ENCODE measurements at regions not wholly inside any gene's neighbourhood (a gene's known extent, or its start where the extent isn't known, plus 50 kb on each side); places are given as distances from the start of the nearest gene placed in this dataset.

GRCh38 chr4:19725130-19725529 is 526.6 kb upstream of the SLIT2 start:
- Mint-ChIP-seq H3K4me3 (no peak overlapping the region), H3K9me3 (no peaks in the 10 kb centered on the region), H3K27ac (no peak overlapping the region), H3K36me3 (no peaks in the 10 kb centered on the region), H3K4me1 (peaks cover 6% of the 10 kb centered on the region), H3K27me3 (no peaks in the 10 kb centered on the region)
- DNase-seq (ENCODE audit: low spot score in 2 of 2), result no peak
- no peak for ATAC-seq (ENCODE audit: low read depth)

GRCh38 chr4:19722404-19722803 is 529.3 kb upstream of the SLIT2 start:
- DNase-seq (ENCODE audit: low spot score in 2 of 2), result no peak
- Mint-ChIP-seq H3K4me3 (no peak overlapping the region), H3K36me3 (no peaks in the 10 kb centered on the region), H3K4me1 (no peaks in the 10 kb centered on the region), H3K27ac (no peak overlapping the region), H3K27me3 (no peaks in the 10 kb centered on the region), H3K9me3 (peaks cover 2% of the 10 kb centered on the region)
- no peak for ATAC-seq (ENCODE audit: low read depth)

- ATAC-seq (ENCODE audit: low read depth) (no peak), DNase-seq (ENCODE audit: low spot score in 2 of 2) (no peak)
- Mint-ChIP-seq H3K9me3 (peaks cover 2% of the 10 kb centered on the region), H3K4me3 (no peak overlapping the region), H3K27ac (no peak overlapping the region), H3K36me3 (no peaks in the 10 kb centered on the region), H3K4me1 (no peaks in the 10 kb centered on the region), H3K27me3 (no peaks in the 10 kb centered on the region)
Observed at GRCh38 chr4:19721587-19721986, 530.1 kb upstream of the SLIT2 start.

GRCh38 chr4:19720610-19721009 is 531.1 kb upstream of the SLIT2 start:
- Mint-ChIP-seq H3K4me3 (no peak overlapping the region), H3K36me3 (no peaks in the 10 kb centered on the region), H3K4me1 (no peaks in the 10 kb centered on the region), H3K27me3 (no peaks in the 10 kb centered on the region), H3K9me3 (peaks cover 2% of the 10 kb centered on the region), H3K27ac (no peak overlapping the region)
- ATAC-seq (ENCODE audit: low read depth) (no peak), DNase-seq (ENCODE audit: low spot score in 2 of 2) (no peak)

GRCh38 chr4:19720190-19720589 is 531.5 kb upstream of the SLIT2 start:
- Mint-ChIP-seq H3K36me3 (no peaks in the 10 kb centered on the region), H3K27me3 (no peaks in the 10 kb centered on the region), H3K4me1 (no peaks in the 10 kb centered on the region), H3K27ac (no peak overlapping the region), H3K4me3 (no peak overlapping the region), H3K9me3 (peaks cover 2% of the 10 kb centered on the region)
- ATAC-seq (ENCODE audit: low read depth) (no peak), DNase-seq (ENCODE audit: low spot score in 2 of 2) (no peak)

GRCh38 chr4:19711871-19712270 is 539.8 kb upstream of the SLIT2 start:
- Mint-ChIP-seq H3K27me3 (no peaks in the 10 kb centered on the region), H3K4me3 (no peak overlapping the region), H3K4me1 (no peaks in the 10 kb centered on the region), H3K36me3 (no peaks in the 10 kb centered on the region), H3K9me3 (peaks cover 9% of the 10 kb centered on the region), H3K27ac (no peak overlapping the region)
- ATAC-seq (ENCODE audit: low read depth) (no peak), DNase-seq (ENCODE audit: low spot score in 2 of 2) (no peak)

GRCh38 chr4:19707876-19708275 is 543.8 kb upstream of the SLIT2 start:
- no peak overlapping the region for H3K27ac Mint-ChIP-seq
- H3K4me1 Mint-ChIP-seq, result no peaks in the 10 kb centered on the region
- H3K27me3 Mint-ChIP-seq, result no peaks in the 10 kb centered on the region
- H3K4me3 Mint-ChIP-seq, result no peak overlapping the region
- DNase-seq (ENCODE audit: low spot score in 2 of 2) (no peak), ATAC-seq (ENCODE audit: low read depth) (no peak)
- H3K36me3 Mint-ChIP-seq, result no peaks in the 10 kb centered on the region
- peaks cover 5% of the 10 kb centered on the region for H3K9me3 Mint-ChIP-seq

- DNase-seq (ENCODE audit: low spot score in 2 of 2), result no peak
- peaks cover 4% of the 10 kb centered on the region for H3K9me3 Mint-ChIP-seq
- no peaks in the 10 kb centered on the region for H3K36me3 Mint-ChIP-seq
- H3K4me3 Mint-ChIP-seq, result no peak overlapping the region
- H3K4me1 Mint-ChIP-seq, result no peaks in the 10 kb centered on the region
- no peak for ATAC-seq (ENCODE audit: low read depth)
- no peaks in the 10 kb centered on the region for H3K27me3 Mint-ChIP-seq
- no peak overlapping the region for H3K27ac Mint-ChIP-seq
Observed at GRCh38 chr4:19703391-19703790, 548.3 kb upstream of the SLIT2 start.

GRCh38 chr4:19700992-19701391 is 550.7 kb upstream of the SLIT2 start:
- no peaks in the 10 kb centered on the region for H3K4me1 Mint-ChIP-seq
- H3K27me3 Mint-ChIP-seq, result no peaks in the 10 kb centered on the region
- no peak for ATAC-seq (ENCODE audit: low read depth)

GRCh38 chr4:19698961-19699360 is 552.7 kb upstream of the SLIT2 start:
- H3K4me3 Mint-ChIP-seq, result no peak overlapping the region
- no peak for ATAC-seq (ENCODE audit: low read depth)
- no peak overlapping the region for H3K27ac Mint-ChIP-seq
- H3K9me3 Mint-ChIP-seq, result peaks cover 5% of the 10 kb centered on the region
- no peak for DNase-seq (ENCODE audit: low spot score in 2 of 2)
- peaks cover 5% of the 10 kb centered on the region for H3K4me1 Mint-ChIP-seq
- no peaks in the 10 kb centered on the region for H3K36me3 Mint-ChIP-seq
- H3K27me3 Mint-ChIP-seq, result no peaks in the 10 kb centered on the region

More at GRCh38 chr4:19700992-19701391, 550.7 kb upstream of the SLIT2 start:
- H3K9me3 Mint-ChIP-seq, result peaks cover 5% of the 10 kb centered on the region
- DNase-seq (ENCODE audit: low spot score in 2 of 2), result no peak
- H3K4me3 Mint-ChIP-seq, result no peak overlapping the region
- H3K36me3 Mint-ChIP-seq, result no peaks in the 10 kb centered on the region
- H3K27ac Mint-ChIP-seq, result no peak overlapping the region

GRCh38 chr4:19694812-19695211 is 556.9 kb upstream of the SLIT2 start:
- H3K4me1 Mint-ChIP-seq, result peaks cover 9% of the 10 kb centered on the region
- DNase-seq (ENCODE audit: low spot score in 2 of 2) (no peak), ATAC-seq (ENCODE audit: low read depth) (peak; percentile 49)
- no peaks in the 10 kb centered on the region for H3K27me3 Mint-ChIP-seq
- H3K4me3 Mint-ChIP-seq, result no peak overlapping the region
- H3K36me3 Mint-ChIP-seq, result no peaks in the 10 kb centered on the region
- H3K9me3 Mint-ChIP-seq, result peaks cover 2% of the 10 kb centered on the region
- H3K27ac Mint-ChIP-seq, result no peak overlapping the region

GRCh38 chr4:19693936-19694570 is 557.7 kb upstream of the SLIT2 start:
- Mint-ChIP-seq H3K27ac (no peak overlapping the region), H3K4me1 (peaks cover 9% of the 10 kb centered on the region), H3K9me3 (peaks cover 2% of the 10 kb centered on the region), H3K36me3 (no peaks in the 10 kb centered on the region), H3K4me3 (peak overlapping the region; percentile 52), H3K27me3 (no peaks in the 10 kb centered on the region)
- ATAC-seq (ENCODE audit: low read depth) (peak; percentile 39), DNase-seq (ENCODE audit: low spot score in 2 of 2) (no peak)

- ATAC-seq (ENCODE audit: low read depth), result no peak
- no peak for DNase-seq (ENCODE audit: low spot score in 2 of 2)
- peaks cover 6% of the 10 kb centered on the region for H3K4me1 Mint-ChIP-seq
- no peaks in the 10 kb centered on the region for H3K36me3 Mint-ChIP-seq
- no peak overlapping the region for H3K27ac Mint-ChIP-seq
- H3K27me3 Mint-ChIP-seq, result no peaks in the 10 kb centered on the region
- H3K4me3 Mint-ChIP-seq, result no peak overlapping the region
- peaks cover 1% of the 10 kb centered on the region for H3K9me3 Mint-ChIP-seq
Observed at GRCh38 chr4:19689511-19689910, 562.2 kb upstream of the SLIT2 start.

- no peak for ATAC-seq (ENCODE audit: low read depth)
- no peak for DNase-seq (ENCODE audit: low spot score in 2 of 2)
- H3K4me3 Mint-ChIP-seq, result no peak overlapping the region
- H3K4me1 Mint-ChIP-seq, result no peaks in the 10 kb centered on the region
- no peaks in the 10 kb centered on the region for H3K36me3 Mint-ChIP-seq
- no peaks in the 10 kb centered on the region for H3K27me3 Mint-ChIP-seq
- H3K9me3 Mint-ChIP-seq, result peaks cover 1% of the 10 kb centered on the region
- H3K27ac Mint-ChIP-seq, result no peak overlapping the region
Observed at GRCh38 chr4:19686456-19686855, 565.2 kb upstream of the SLIT2 start.

- no peak for DNase-seq (ENCODE audit: low spot score in 2 of 2)
- Mint-ChIP-seq H3K36me3 (no peaks in the 10 kb centered on the region), H3K27me3 (no peaks in the 10 kb centered on the region), H3K27ac (no peak overlapping the region), H3K4me3 (no peak overlapping the region), H3K4me1 (no peaks in the 10 kb centered on the region), H3K9me3 (peaks cover 1% of the 10 kb centered on the region)
- ATAC-seq (ENCODE audit: low read depth), result no peak
Observed at GRCh38 chr4:19684084-19684483, 567.6 kb upstream of the SLIT2 start.
